GM04503 (cell line): ENCODE measurements at regions not wholly inside any gene's neighbourhood (a gene's known extent, or its start where the extent isn't known, plus 50 kb on each side); places are given as distances from the start of the nearest gene placed in this dataset.

Experiments used
- DNase-seq: peaks from one replicate; pipeline ENCODE4 v3.0.0-alpha.2; 2012; ENCODE audit warnings: low read depth

DNA sequence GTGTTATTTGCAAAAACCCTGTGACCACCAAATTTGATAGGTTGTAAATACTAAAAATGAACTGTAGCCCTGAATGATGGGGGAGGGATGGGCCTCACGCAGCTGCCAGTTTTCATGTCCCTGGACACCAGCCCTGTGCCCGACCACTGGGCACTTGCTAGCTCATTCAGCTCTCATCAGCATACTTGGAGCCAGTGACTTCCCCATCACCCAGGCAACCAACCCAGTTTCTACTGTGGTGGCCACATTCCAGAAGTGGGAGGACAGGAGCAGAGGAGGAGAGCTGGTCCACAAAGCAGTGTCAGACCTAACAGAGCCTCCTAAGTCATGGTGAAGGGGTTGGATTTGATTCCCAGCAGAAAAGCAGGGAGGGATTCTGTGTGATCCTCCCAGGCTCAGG is 128.2 kb downstream of the CPEB2 start:
- no peak for DNase-seq

DNA sequence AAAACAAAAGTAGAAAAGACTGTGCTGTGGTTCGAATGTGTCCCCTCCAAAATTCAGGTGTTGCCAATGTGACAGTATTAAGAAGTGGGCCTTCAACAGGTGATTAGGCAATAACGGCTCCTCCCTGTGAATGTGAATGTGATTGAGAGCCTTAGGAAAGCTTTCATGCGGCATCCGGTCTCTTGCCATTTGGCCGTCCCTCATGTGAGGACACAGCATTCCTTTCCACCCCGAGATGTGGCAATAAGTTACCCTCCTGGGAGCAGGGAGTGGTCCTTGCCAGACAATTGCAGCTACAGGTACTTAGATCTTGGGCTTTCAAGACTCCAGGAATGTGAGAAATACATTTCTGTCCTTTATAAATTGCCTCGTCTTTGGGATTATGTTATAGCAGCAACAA is 129.3 kb downstream of the CPEB2 start:
- no peak for DNase-seq

DNA sequence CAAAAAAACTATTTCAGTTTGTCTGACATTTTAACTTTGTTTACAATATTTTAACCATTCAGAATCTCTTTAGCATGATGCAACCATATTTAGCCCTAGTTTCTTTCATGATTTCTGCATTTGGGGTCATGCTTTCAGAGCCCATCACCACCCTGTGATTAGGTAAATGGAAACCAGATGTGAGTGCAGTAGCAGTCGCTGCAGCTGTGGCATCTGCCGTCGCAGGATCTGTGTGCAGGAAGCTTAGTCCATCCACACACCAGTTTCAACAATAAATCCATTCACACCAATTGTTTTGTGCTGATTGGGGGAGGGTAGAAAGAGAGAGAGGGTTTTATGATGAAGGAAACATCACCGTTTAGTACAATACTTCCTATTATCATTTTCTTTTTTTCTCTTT is 130.5 kb downstream of the CPEB2 start:
- no peak for DNase-seq

DNA sequence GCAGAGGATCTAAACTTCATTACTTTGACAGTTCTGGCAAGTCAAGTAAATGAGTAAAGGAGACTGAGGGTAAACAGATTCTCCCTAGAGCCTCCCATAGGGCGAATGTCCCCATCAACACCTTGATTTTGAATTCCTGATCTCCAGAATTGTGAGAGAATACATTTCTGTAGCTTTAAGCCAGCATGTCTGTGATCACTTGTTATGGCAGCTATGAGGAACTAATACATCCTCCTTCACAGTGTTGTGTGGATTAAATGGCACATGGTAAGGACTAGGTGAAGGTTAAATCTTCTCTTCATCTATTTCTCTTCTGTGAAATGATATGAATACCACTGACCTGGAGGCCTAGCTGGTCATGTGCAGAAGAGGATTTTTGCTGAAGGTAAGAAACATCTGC is 137.3 kb downstream of the CPEB2 start:
- no peak for DNase-seq

- no peak for DNase-seq
Observed at GRCh38 chr4:15142201-15142600, 139.9 kb downstream of the CPEB2 start.

DNA sequence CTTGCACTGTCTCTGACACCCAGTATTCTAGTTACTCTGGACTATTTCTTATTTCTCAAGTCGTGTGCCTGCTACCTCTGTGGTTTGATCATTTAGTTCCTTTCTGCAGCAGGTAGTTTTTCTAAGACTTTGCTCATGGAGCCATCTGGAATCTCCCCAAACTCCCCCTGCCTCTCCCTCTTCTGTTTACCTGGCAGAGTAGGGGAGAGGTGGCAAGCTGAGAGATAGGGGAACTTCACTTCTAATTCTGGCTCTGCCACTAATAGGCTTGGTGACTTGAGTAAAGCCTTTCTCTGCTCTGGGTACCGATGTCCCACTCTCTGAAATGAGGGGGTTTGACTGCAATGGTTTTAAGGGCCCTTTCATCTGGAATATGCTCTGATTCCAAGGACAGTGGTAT is 141.3 kb downstream of the CPEB2 start:
- no peak for DNase-seq

DNA sequence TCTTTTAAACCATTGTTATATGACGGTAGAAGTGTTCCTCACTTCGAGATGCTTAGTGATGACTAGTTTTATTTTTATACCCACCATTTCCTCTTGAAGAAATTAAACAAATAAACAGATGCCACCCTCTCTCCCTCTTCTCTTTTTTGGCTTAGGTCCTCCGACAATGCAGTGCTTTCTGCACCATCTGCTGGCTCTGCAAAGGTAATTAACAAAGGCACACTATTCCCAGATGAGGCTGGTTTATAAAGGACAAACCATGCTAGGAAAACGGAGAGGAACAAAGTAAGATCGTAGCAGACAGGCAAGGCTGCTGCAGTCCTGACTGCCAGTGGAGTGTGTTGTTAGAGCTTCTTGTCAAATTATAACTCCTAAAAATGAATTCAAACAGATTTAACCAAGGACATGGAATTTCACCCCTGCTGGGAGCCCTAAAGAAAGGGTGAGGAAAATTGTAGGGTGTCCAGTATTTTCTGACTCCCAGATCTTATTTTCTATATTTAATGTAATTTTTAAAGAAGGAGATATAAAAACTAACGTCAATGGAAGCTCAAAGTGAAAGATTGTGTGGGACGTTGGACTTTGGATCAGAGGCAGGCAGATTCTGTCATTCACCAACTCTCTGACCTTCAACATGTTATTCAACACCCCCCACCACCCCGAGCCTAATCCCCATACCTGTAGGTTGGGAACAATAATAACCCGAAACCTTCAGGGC is 142.1 kb downstream of the CPEB2 start:
- DNase-seq, result no peak

DNA sequence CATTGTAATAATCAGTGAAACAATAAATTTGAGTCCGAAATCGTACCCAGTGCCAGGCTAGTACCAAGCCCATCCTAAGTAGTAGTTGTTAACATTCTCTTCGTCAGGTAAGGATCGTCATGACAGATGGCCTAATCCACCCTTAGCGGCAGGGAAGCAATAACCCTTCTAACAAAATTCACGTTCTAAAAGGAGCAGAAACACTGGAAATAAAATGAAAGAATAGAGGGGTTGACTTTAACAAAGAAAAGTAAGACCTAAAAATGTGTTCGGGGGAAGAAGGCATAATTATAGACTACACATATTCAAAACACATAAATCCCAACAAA is 142.7 kb downstream of the CPEB2 start:
- no peak for DNase-seq

- DNase-seq, result no peak
Observed at GRCh38 chr4:15145709-15146108, 143.4 kb downstream of the CPEB2 start.

GRCh38 chr4:15147714-15148113 is 145.4 kb downstream of the CPEB2 start:
- DNase-seq, result no peak

GRCh38 chr4:15148199-15148598 is 145.9 kb downstream of the CPEB2 start:
- DNase-seq, result no peak

GRCh38 chr4:15148691-15149090 is 146.4 kb downstream of the CPEB2 start:
- no peak for DNase-seq

GRCh38 chr4:15149234-15149838 is 147.1 kb downstream of the CPEB2 start:
- no peak for DNase-seq

- DNase-seq, result peak; percentile 33
Observed at GRCh38 chr4:15149839-15150592, 147.7 kb downstream of the CPEB2 start.

DNA sequence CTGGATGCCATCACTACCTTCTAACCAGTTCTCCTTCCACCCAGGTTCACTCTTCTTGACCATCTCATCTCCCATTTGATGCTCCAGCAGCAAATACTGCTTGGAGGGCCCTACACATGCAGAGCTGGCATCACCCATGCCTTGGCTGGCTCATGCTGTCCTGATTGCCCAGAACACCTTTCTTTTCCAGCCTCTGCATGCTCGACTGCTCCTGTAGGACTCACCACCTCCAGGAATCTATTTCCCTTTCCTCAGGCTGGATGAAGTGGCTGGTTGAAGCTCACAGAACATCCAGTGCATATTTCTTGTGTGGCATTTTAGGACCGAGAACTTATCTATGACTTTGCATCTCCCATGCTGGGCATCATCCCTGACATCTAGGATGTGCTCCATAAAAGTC is 148.3 kb downstream of the CPEB2 start:
- no peak for DNase-seq

DNA sequence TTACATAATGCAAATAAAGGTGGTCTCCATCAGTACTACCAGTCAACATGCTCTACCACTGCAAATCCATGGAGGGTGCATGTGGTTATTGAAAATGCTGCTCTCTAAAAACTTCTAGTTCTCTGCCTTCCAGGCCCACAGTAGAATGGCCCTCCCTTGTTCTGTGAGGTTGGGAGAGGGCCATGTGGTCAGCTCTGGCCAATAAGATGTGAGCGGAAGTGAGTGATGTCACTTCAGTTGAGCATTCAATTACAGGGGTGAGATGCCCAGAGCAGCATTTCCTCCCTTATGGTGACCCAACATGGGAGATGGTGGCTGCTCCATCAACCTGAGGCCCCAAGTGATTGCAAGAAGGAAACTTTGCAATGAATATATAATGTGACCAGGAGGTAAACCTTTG is 148.8 kb downstream of the CPEB2 start:
- DNase-seq, result no peak

GRCh38 chr4:15153662-15154061 is 151.4 kb downstream of the CPEB2 start:
- DNase-seq, result no peak

DNA sequence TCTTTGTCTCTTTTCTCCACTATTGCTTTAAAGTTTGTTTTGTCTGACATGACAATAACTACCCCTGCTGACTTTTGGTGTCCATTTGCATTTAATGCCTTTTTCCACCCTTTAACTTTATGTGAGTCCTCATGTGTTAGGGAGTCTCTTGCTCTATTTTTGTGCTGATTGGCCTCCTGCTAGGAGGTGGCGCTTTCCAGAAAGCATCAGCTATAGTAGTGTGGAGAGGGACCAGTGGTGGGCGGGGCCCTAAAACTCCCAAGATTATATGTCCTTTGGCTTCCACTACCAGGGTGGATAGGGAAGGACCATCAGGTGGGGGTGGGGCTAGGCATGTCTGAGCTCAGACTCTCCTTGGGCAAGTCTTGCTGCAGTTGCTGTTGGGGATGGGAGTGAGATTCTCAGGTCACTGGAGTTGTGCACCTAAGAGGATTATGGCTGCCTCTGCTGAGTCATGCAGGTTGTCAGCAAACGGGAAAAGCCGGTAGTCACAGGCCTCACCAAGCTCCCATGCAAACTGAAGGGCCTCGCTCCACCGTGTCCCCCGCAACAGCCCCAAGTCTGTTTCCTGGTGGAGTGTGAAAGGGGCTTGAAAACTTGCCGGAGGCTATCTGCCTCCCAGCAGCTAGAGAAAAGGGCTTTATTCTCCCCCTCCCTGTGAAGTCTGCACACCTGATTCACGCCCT is 156.3 kb downstream of the CPEB2 start:
- no peak for DNase-seq

DNA sequence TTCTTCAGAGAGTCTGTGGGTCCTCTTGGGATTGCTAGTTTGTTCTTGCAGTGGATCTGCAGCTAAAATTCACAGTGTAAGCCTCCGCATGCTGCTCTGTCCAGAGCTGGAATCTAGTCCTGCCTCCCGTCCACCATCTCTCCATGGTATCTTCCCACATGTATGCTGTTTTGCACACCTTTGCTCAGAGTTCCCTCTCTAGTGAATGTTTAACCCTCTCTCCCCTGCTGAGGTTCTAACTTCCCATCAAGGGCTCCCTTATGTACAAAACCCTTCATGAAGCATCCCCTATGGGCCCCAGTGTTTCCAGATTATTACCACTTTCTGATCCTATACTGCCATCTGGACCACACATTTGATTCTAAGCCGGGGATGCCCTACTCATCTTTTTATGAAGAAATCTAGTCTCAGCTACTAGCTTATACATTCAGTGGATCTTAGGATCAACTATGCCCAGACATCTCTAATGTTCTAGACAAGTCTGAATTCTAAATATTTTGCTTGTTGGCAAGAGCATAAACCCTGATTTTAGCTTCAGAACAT is 157.3 kb downstream of the CPEB2 start:
- no peak for DNase-seq

GRCh38 chr4:15161439-15161838 is 159.2 kb downstream of the CPEB2 start:
- DNase-seq, result no peak

DNA sequence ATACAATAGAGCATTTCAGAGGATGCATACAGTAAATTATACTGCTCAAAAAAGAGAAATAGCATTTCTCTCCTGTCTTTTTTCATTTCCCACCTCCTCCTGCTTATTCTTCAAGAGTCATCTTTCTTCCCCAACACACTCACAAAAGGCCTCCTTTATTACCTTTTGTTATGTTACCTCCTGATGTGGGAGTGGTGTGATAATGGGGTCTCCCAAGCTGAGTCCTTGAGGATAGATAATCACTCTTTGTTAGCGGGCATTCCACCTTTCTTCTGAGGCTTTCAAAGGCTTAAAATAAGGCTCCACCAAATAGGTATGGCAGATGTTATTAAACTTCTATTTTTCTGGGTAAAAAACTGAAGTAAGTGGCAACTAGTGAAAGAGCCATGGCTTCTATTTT is 159.8 kb downstream of the CPEB2 start:
- DNase-seq, result no peak

DNA sequence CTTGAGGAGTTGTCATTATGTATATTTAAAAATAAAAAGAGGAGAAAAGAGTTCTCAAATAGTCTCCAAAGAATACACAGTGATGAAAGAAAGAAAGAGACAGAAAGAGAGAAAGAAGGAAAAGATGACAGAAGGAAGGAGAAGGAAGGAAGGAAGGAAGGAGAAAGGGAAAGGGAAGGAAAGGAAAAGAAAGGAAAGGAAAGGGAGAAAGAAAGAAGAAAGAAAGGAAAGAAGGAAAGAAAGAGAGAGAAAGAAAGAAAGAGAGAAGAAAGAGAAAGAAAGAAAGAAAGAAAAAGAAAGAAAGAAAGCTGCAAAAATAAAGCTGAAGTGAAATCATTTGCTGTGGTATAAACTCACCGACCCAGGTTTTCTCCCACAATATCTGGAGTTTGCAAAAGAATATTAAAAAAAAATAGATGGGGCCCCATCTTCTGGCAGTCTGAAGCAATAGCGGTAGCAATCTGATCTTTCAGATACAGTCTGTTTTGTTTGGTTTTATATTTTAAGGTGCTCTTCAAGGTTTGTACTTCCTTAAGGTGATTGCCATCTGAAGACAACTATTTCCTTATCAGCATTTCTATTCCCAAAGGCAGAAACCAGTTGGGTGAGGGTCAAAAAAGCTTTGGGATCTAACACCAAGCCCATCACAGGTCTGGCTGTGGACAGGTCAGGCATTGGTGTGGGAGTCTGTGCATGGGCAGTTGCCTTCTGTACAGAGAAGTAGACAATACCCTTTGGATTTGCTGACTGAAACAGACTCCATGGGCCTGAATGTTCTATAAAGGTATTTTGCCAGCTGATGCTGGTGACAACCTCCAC is 160.4 kb downstream of the CPEB2 start:
- no peak for DNase-seq
